GM23338 (cell line): ENCODE measurements at regions not wholly inside any gene's neighbourhood (a gene's known extent, or its start where the extent isn't known, plus 50 kb on each side); places are given as distances from the start of the nearest gene placed in this dataset.
A peak's percentile ranks its signal among the peaks of the same experiment; 100 is the strongest.

Experiments used
- ATAC-seq: fragments of 200-7000 bp; cut with Tn5 transposase; 3 replicates; pipeline ENCODE4 v1.9.1; 2020
- DNase-seq: peaks from one replicate; pipeline ENCODE4 v3.0.0-alpha.2; 2015; ENCODE audit warnings: low spot score
- H2AFZ ChIP-seq: fragments of 200-600 bp; sonication (generic); 2 replicates; pipeline ENCODE4 v1.8.0; 2016; ENCODE audit warnings: antibody characterized with exemption, mild to moderate bottlenecking, moderate library complexity
- H3F3A ChIP-seq: fragments of 200-600 bp; sonication (generic); replicated peaks from 2 replicates; pipeline ENCODE4 v1.8.0; 2017; ENCODE audit warnings: antibody characterized with exemption, mixed run types, low read depth
- H3K27ac ChIP-seq: fragments of 200-600 bp; sonication (generic); 2 replicates; pipeline ENCODE4 v1.6.1; 2016; ENCODE audit warnings: low read depth
- H3K27me3 ChIP-seq: fragments of 200-600 bp; sonication (generic); 2 replicates; pipeline ENCODE4 v1.8.0; 2016; ENCODE audit warnings: mild to moderate bottlenecking, mixed run types, moderate library complexity; ENCODE audit not compliant: insufficient read depth
- H3K36me3 ChIP-seq: fragments of 200-600 bp; sonication (generic); 2 replicates; pipeline ENCODE4 v1.8.0; 2016; ENCODE audit warnings: mild to moderate bottlenecking; ENCODE audit not compliant: insufficient read depth
- H3K4me1 ChIP-seq: fragments of 200-600 bp; sonication (generic); 2 replicates; pipeline ENCODE4 v1.8.0; 2016; ENCODE audit warnings: mild to moderate bottlenecking, moderate library complexity; ENCODE audit not compliant: insufficient read depth
- H3K4me2 ChIP-seq: fragments of 200-600 bp; sonication (generic); 2 replicates; pipeline ENCODE4 v1.7.1; 2017; ENCODE audit warnings: mixed run types
- H3K4me3 ChIP-seq: fragments of 200-600 bp; sonication (generic); 2 replicates; pipeline ENCODE4 v1.6.1; 2016; ENCODE audit warnings: mixed run types
- H3K79me2 ChIP-seq: fragments of 200-600 bp; sonication (generic); replicated peaks from 2 replicates; pipeline ENCODE4 v1.8.0; 2017; ENCODE audit warnings: mild to moderate bottlenecking; ENCODE audit not compliant: insufficient read depth
- H3K9me2 ChIP-seq: fragments of 200-600 bp; sonication (generic); 2 replicates; pipeline ENCODE4 v1.8.0; 2017; ENCODE audit not compliant: insufficient read depth
- H4K20me1 ChIP-seq: fragments of 200-600 bp; sonication (generic); replicated peaks from 2 replicates; pipeline ENCODE4 v1.8.0; 2017; ENCODE audit warnings: mild to moderate bottlenecking; ENCODE audit not compliant: insufficient read depth
- H3K27ac Mint-ChIP-seq: 2 replicates; pipeline ENCODE4 v1.8.0; 2020; ENCODE audit warnings: inconsistent platforms, mild to moderate bottlenecking, moderate library complexity, mixed read lengths
- H3K27me3 Mint-ChIP-seq: 3 replicates; pipeline ENCODE4 v1.8.0; 2022; ENCODE audit warnings: low read depth, mild to moderate bottlenecking, moderate library complexity, mixed read lengths, inconsistent platforms; ENCODE audit not compliant: insufficient read depth, poor library complexity
- H3K36me3 Mint-ChIP-seq: 3 replicates; pipeline ENCODE4 v1.8.0; 2021; ENCODE audit warnings: low read depth, mild to moderate bottlenecking, inconsistent platforms, moderate library complexity, mixed read lengths
- H3K4me1 Mint-ChIP-seq: 3 replicates; pipeline ENCODE4 v1.8.0; 2020; ENCODE audit warnings: mild to moderate bottlenecking, inconsistent platforms, mixed read lengths
- H3K4me3 Mint-ChIP-seq: 3 replicates; pipeline ENCODE4 v1.8.0; 2021; ENCODE audit warnings: moderate library complexity, mild to moderate bottlenecking, inconsistent platforms, mixed read lengths
- H3K9me3 Mint-ChIP-seq: 3 replicates; pipeline ENCODE4 v1.8.0; 2020; ENCODE audit warnings: moderate library complexity, mild to moderate bottlenecking, inconsistent platforms, mixed read lengths
- CREB1 ChIP-seq: fragments of 250-450 bp; sonication (Bioruptor Pico); IDR thresholded peaks from 2 replicates; pipeline ENCODE4 v1.5.0; 2020; ENCODE audit warnings: low read depth, mild to moderate bottlenecking, moderate library complexity
- JUNB ChIP-seq: IDR thresholded peaks from one replicate; pipeline ENCODE4 v1.6.1; 2016; ENCODE audit warnings: antibody characterized with exemption; ENCODE audit not compliant: unreplicated experiment
- POLR2AphosphoS5 ChIP-seq: IDR thresholded peaks from 2 replicates; pipeline ENCODE4 v1.6.1; 2016; ENCODE audit warnings: antibody characterized with exemption, low read depth
- REST ChIP-seq: IDR thresholded peaks from one replicate; pipeline ENCODE4 v1.6.1; 2018; ENCODE audit warnings: antibody characterized with exemption; ENCODE audit not compliant: unreplicated experiment
- ZNF114 ChIP-seq: fragments of 250-450 bp; sonication (Bioruptor Pico); IDR thresholded peaks from 2 replicates; pipeline ENCODE4 v1.5.0; 2020; ENCODE audit warnings: mild to moderate bottlenecking, moderate library complexity
- ZNF462 ChIP-seq: fragments of 250-450 bp; sonication (Bioruptor Pico); IDR thresholded peaks from 2 replicates; pipeline ENCODE4 v1.5.0; 2020; ENCODE audit warnings: mild to moderate bottlenecking, moderate library complexity

- TF ChIP-seq ZNF462 (CRISPR knock-in tag) (no peak), POLR2AphosphoS5 (no peak)
These were observed 280.4 kb downstream of the HLX start (continued) for GRCh38 chr1:221159608-221160007.

GRCh38 chr1:221161571-221162041, 282.4 kb downstream of the HLX start:
- no peak for DNase-seq
- Histone ChIP-seq H2AFZ (peak overlapping the region; percentile 34; the same call in 1 of the 2 replicates), H3K27me3 (no peaks in the 10 kb centered on the region), H3K9me2 (peaks cover 8% of the 10 kb centered on the region; the same call in 1 of the 2 replicates), H3K79me2 (no peaks in the 10 kb centered on the region), H4K20me1 (no peaks in the 10 kb centered on the region), H3K4me1 (peaks cover 18% of the 10 kb centered on the region), H3K4me2 (no peak overlapping the region), H3K4me3 (no peak overlapping the region), H3F3A (no peaks in the 10 kb centered on the region), H3K36me3 (no peaks in the 10 kb centered on the region), H3K27ac (no peak overlapping the region)
- H3K36me3 Mint-ChIP-seq = no peaks in the 10 kb centered on the region; the same call in 2 of the 3 replicates
- no peak for ATAC-seq
- peaks cover 24% of the 10 kb centered on the region for H3K4me1 Mint-ChIP-seq
- no peaks in the 10 kb centered on the region for H3K9me3 Mint-ChIP-seq
- peaks cover 4% of the 10 kb centered on the region for H3K27me3 Mint-ChIP-seq
- H3K27ac Mint-ChIP-seq = peak overlapping the region; percentile 87
- no peak overlapping the region for H3K4me3 Mint-ChIP-seq
- TF ChIP-seq POLR2AphosphoS5 (no peak), REST (no peak), JUNB (no peak), CREB1 (CRISPR knock-in tag) (no peak), ZNF114 (CRISPR knock-in tag) (no peak), ZNF462 (CRISPR knock-in tag) (no peak)
